ENCODE measurements at regions not wholly inside any gene's neighbourhood (a gene's known extent, or its start where the extent isn't known, plus 50 kb on each side); places are given as distances from the start of the nearest gene placed in this dataset.

DNA sequence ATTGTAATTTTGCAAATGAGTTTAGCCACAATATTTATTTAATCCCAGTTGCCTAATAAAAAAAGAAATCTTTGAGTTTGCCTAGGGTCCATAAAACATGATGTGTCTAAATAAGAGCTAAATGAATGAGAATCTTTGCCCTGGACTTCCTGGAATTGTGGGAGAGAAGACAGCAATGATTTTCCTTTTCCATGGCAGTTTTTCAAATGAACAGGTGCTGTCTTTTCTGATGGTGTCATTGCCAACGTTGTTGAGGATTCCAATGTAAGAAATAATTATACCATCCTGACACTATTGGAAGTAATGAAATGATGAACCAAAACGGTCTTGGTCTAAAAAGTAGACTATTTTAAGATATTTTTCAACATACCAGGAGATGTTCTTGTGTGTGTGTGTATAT is 984.7 kb upstream of the CELF2 start:
- ChIA-PET CTCF (no interaction called here), POLR2A (no interaction called here)
- DNase-seq (ENCODE audit: extremely low spot score) = no peak
- TF ChIP-seq, protein P1, sequence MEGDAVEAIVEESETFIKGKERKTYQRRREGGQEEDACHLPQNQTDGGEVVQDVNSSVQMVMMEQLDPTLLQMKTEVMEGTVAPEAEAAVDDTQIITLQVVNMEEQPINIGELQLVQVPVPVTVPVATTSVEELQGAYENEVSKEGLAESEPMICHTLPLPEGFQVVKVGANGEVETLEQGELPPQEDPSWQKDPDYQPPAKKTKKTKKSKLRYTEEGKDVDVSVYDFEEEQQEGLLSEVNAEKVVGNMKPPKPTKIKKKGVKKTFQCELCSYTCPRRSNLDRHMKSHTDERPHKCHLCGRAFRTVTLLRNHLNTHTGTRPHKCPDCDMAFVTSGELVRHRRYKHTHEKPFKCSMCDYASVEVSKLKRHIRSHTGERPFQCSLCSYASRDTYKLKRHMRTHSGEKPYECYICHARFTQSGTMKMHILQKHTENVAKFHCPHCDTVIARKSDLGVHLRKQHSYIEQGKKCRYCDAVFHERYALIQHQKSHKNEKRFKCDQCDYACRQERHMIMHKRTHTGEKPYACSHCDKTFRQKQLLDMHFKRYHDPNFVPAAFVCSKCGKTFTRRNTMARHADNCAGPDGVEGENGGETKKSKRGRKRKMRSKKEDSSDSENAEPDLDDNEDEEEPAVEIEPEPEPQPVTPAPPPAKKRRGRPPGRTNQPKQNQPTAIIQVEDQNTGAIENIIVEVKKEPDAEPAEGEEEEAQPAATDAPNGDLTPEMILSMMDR (IDR thresholded peaks at IDR 0.05; ENCODE audit: control extremely low read depth, extremely low read depth, low read depth, missing control alignments) = no peak

DNA sequence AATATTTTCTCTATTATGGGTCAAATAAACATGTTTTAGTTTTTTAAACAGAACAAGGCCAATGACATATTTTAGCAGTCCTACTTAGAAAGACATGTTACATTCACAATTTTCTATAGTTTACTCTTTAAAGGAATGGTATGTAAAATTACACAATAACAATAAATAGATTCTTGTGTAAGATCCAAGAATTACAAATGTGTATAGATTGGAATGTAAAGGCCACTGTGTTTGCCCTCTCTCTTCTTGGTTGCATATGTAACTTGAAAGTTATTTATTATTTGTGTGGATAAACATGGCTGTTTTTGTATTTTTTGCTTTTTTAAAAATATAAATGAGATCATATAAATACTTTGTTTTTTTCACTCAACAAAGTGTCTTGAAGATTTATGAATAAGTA is 979.3 kb upstream of the CELF2 start:
- TF ChIP-seq, protein P1 (IDR thresholded peaks at IDR 0.05; ENCODE audit: control extremely low read depth, extremely low read depth, low read depth, missing control alignments) = no peak
- POLR2A ChIA-PET = no interaction called here
- DNase-seq (ENCODE audit: extremely low spot score) = no peak
- CTCF ChIA-PET = no interaction called here

DNA sequence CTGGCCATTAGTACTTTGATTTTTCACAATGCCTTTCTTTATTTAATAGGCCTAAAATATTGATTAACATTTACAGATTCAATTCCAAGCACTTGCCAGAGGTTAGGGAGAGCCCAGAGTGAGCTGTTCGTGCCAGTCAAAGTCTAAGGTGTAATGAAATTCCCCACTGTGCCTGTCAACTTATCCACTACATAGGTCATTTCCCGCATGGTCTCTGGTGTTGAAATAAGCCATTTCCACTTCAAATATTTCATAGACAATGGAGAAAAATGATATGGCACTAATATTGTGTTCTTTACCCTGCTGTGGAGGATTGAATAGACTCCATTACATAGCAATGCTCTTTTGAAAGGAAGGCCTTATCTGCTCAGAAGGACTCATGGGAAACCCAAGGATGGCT is 978.1 kb upstream of the CELF2 start:
- ChIA-PET POLR2A (no interaction called here), CTCF (no interaction called here)
- no peak for DNase-seq (ENCODE audit: extremely low spot score)
- TF ChIP-seq, protein P1 (IDR thresholded peaks at IDR 0.05; ENCODE audit: control extremely low read depth, extremely low read depth, low read depth, missing control alignments) = no peak

DNA sequence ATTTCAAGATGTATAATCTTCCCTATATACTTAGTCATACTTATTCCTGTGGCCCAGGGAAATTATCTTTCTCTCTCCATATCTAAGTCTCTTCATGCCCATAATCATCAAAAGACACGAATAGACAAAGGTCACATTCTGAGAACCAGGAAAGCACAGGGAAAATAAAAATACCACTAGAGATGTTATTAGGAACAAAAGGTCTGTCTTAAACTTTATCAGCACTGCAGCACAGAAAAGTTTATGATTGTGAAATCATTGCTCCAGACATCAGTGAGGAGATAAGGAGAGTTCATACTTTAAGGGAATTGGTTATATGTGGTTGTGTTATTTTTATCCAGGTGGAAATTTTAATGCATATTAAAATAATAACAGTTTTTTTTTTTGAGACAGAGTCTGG is 974.6 kb upstream of the CELF2 start:
- ChIA-PET POLR2A (no interaction called here), CTCF (no interaction called here)
- DNase-seq (ENCODE audit: extremely low spot score) = no peak
- TF ChIP-seq, protein P1 (IDR thresholded peaks at IDR 0.05; ENCODE audit: control extremely low read depth, extremely low read depth, low read depth, missing control alignments) = no peak

DNA sequence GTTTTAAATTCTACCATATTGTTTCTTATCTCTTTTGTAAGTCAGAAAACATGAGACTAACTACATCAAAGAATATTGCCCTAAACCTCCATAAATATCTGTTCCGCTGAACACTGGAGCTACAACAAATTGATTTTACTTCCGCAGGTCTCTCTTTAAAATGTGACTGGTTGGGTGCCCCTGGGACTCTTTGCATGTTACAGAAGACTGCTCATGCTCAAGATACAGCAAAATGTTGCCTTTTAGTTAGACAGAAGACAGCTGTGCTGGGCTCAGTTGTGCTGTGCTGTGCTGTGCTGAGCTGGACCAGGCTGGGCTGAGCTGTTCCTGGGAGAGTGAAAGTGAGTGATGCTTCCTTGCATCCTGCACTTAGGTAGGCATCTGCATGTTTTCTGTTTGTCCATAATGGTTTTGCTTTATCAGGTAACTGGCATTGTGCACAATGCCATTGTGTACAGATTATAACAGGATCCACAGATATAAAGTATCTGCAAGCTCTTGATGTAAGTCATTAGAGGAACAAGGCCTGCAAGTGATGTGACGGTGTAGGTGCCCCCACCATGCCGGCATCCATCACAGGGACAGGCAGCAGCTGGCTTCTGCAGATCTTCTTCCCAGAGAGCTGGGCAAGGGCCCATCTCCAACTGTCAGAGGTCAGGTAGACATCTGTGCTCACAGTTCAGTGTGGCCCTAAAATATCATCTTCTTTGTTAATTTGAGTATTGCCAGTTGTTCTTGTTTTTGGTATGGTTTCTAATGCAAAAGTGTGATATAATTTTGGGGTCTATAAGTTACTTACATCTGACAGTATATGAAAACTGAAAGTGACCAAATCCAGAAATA is 972.5 kb upstream of the CELF2 start:
- POLR2A ChIA-PET = no interaction called here
- CTCF ChIA-PET = no interaction called here
- no peak for DNase-seq (ENCODE audit: extremely low spot score)
- TF ChIP-seq, protein P1 (IDR thresholded peaks at IDR 0.05; ENCODE audit: control extremely low read depth, extremely low read depth, low read depth, missing control alignments) = no peak

DNA sequence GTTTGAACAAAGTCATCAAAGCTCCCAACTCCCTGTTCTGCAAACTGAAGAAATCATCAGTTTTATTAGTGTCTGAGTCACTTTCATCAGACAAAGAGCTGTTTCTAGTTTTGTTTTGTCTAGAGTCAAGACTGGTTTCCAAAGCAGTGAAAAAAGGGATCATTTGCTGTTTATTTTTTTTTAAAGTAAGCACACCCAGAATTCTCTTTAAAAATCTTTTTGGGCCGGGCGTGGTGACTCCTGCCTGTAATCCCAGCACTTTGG is 972.0 kb upstream of the CELF2 start:
- CTCF ChIA-PET = no interaction called here
- TF ChIP-seq, protein P1 (IDR thresholded peaks at IDR 0.05; ENCODE audit: control extremely low read depth, extremely low read depth, low read depth, missing control alignments) = no peak
- POLR2A ChIA-PET = no interaction called here
- no peak for DNase-seq (ENCODE audit: extremely low spot score)

DNA sequence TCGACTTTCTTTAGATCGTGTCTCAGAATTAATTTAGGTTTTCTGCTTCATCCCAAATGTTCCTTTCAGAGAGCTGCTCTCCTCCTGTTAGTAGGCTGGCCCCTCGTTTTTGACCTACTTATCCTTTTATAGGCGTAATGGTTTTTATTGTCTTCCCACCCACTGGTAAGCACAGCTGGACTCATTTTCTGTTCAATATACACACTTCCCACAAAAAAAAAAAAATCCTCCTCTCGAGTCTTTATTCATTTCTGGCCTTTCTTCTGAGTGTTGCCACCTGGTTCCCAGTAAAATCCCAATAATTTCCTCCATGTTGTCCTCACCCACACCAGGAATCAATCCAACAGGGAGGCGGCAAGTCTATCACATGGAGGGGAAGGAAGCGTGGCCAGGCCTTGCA is 970.2 kb upstream of the CELF2 start:
- POLR2A ChIA-PET = no interaction called here
- CTCF ChIA-PET = no interaction called here
- DNase-seq (ENCODE audit: extremely low spot score) = no peak
- TF ChIP-seq, protein P1 (IDR thresholded peaks at IDR 0.05; ENCODE audit: control extremely low read depth, extremely low read depth, low read depth, missing control alignments) = no peak
